Vagina (tissue), 2 donors: ENCODE measurements at regions not wholly inside any gene's neighbourhood (a gene's known extent, or its start where the extent isn't known, plus 50 kb on each side); places are given as distances from the start of the nearest gene placed in this dataset.

Source experiments
- DNase-seq, 2 donors: peaks; one replicate each; pipeline ENCODE4 v3.0.0-alpha.2; 2017; ENCODE audit errors: extremely low spot score in 2 of 2
- H3K27ac ChIP-seq: fragments of 200-600 bp; sonication (generic); one replicate; pipeline ENCODE4 v1.5.1; 2019
- H3K27me3 ChIP-seq: fragments of 200-600 bp; sonication (generic); one replicate; pipeline ENCODE4 v1.5.1; 2019
- H3K36me3 ChIP-seq, 2 donors: fragments of 200-600 bp; sonication (generic); one replicate each; pipeline ENCODE4 v1.5.1; 2017 to 2019
- H3K4me1 ChIP-seq: fragments of 200-600 bp; sonication (generic); one replicate; pipeline ENCODE4 v1.5.1; 2019
- H3K4me3 ChIP-seq, 2 donors: fragments of 200-600 bp; sonication (generic); 1 replicate in 1 of 2; 2 replicates in 1 of 2; pipeline ENCODE4 v1.5.1; 2016 to 2019
- H3K9me3 ChIP-seq: fragments of 200-600 bp; sonication (generic); one replicate; pipeline ENCODE4 v1.5.1; 2019
- POLR2A ChIP-seq, 2 donors: fragments of 450-650 bp; IDR thresholded peaks; one replicate each; pipeline ENCODE4 v1.6.1; 2017; ENCODE audit warnings: antibody characterized with exemption in 2 of 2, mild to moderate bottlenecking in 2 of 2, moderate library complexity in 2 of 2
- POLR2AphosphoS5 ChIP-seq, 2 donors: sonication (generic); formaldehyde crosslinking; IDR thresholded peaks; one replicate each; pipeline ENCODE4 v1.9.0; 2017; ENCODE audit warnings: antibody characterized with exemption in 2 of 2, mild to moderate bottlenecking in 2 of 2, low read depth in 1 of 2; ENCODE audit not compliant: insufficient read depth in 1 of 2
- intact Hi-C: fragments of 100-400 bp; cut with DNase I; formaldehyde crosslinking; loops from one replicate; pipeline ENCODE4 v1.15.1; 2023
- TF ChIP-seq, protein P1 (sequence below), 3 experiments: fragments of 450-650 bp in 2 of 3; fragments of 200-600 bp in 1 of 3; sonication (generic) in 1 of 3; IDR thresholded peaks; one replicate each; pipeline ENCODE4 v1.5.1; 2017 to 2019; ENCODE audit warnings: antibody characterized with exemption in 3 of 3, mild to moderate bottlenecking in 2 of 3, moderate library complexity in 2 of 3

DNA sequence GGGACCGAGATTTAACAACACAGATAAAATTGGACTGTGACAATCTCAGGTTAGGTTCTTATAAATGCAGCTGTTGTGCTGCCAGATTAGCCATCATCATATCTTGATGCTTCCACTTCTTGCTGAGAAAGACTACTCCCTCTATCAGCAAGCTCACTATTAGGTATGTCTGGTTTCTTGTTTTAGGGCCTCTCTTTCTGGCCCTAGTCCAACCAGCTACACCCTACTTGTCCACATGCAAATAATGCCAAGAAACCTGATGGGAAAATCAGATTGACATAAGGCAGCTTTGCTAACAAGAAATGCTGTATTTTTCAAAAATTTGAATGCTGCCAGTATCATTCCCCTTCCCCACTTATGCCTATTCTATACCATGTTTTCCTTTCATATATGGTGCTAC, 296.0 kb downstream of the RMST start:
- H3K9me3 ChIP-seq = no peaks in the 10 kb centered on the region
- no peaks in the 10 kb centered on the region for H3K36me3 ChIP-seq
- TF ChIP-seq, protein P1, sequence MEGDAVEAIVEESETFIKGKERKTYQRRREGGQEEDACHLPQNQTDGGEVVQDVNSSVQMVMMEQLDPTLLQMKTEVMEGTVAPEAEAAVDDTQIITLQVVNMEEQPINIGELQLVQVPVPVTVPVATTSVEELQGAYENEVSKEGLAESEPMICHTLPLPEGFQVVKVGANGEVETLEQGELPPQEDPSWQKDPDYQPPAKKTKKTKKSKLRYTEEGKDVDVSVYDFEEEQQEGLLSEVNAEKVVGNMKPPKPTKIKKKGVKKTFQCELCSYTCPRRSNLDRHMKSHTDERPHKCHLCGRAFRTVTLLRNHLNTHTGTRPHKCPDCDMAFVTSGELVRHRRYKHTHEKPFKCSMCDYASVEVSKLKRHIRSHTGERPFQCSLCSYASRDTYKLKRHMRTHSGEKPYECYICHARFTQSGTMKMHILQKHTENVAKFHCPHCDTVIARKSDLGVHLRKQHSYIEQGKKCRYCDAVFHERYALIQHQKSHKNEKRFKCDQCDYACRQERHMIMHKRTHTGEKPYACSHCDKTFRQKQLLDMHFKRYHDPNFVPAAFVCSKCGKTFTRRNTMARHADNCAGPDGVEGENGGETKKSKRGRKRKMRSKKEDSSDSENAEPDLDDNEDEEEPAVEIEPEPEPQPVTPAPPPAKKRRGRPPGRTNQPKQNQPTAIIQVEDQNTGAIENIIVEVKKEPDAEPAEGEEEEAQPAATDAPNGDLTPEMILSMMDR (IDR thresholded peaks at IDR 0.05) = no peak
- TF ChIP-seq POLR2AphosphoS5 (IDR thresholded peaks at IDR 0.05; ENCODE audit: insufficient read depth in 1 of 2, low read depth in 1 of 2) (no peak), POLR2A (IDR thresholded peaks at IDR 0.05) (no peak)
- no peak for DNase-seq
- H3K27ac ChIP-seq = peak overlapping the region; percentile 67
- intact Hi-C loops = no loop called here
- no peak overlapping the region for H3K4me3 ChIP-seq
- H3K27me3 ChIP-seq = no peaks in the 10 kb centered on the region
- H3K4me1 ChIP-seq = peaks cover 6% of the 10 kb centered on the region

DNA sequence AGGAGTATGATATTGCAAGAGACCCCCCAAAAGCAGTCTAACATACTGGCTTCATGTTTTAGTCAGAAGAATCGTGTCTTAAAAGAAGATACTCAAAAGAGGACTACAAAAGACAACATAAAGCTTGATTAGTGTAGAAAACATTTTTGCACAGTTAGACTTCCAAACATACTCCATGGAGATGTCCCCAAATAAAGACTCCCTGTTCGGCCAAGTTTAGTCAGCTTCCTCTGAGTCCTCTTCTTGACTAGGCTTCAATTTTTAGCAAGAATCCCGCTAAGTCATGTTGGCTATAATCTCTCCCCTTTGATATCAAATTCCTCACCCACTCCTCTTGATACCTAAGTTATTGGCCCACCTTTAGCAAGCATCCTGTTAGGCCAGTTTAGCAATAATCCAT, 298.0 kb downstream of the RMST start:
- TF ChIP-seq POLR2A (IDR thresholded peaks at IDR 0.05) (no peak), POLR2AphosphoS5 (IDR thresholded peaks at IDR 0.05; ENCODE audit: insufficient read depth in 1 of 2, low read depth in 1 of 2) (peak in 1 of 2 donors; percentile 52)
- TF ChIP-seq, protein P1 (IDR thresholded peaks at IDR 0.05) = no peak
- Histone ChIP-seq H3K4me3 (no peak overlapping the region), H3K27me3 (no peaks in the 10 kb centered on the region), H3K9me3 (no peaks in the 10 kb centered on the region), H3K4me1 (peaks cover 6% of the 10 kb centered on the region), H3K27ac (no peak overlapping the region), H3K36me3 (no peaks in the 10 kb centered on the region)
- no peak for DNase-seq
- intact Hi-C loops = no loop called here

DNA sequence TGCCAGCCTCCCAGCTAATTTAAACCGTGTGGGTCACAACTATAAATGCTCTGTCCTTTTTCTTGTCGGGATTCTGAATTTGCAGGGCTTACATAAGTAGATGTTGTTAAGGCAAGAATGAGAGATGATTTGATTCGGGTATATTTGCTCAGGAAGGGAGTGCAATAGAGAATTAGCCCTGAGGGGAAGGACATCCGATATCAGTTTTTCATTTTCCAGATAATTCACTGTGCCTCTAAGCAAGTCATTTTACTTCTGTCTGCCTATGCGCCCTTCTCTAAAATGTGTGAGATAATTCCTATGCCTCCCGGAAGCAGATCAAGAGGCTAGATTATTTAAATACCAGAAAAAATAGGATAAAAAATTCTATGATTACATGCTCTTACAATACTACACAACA, 300.5 kb downstream of the RMST start:
- H3K4me1 ChIP-seq = no peaks in the 10 kb centered on the region
- no peak overlapping the region for H3K4me3 ChIP-seq
- no peaks in the 10 kb centered on the region for H3K9me3 ChIP-seq
- no peak overlapping the region for H3K27ac ChIP-seq
- TF ChIP-seq POLR2A (IDR thresholded peaks at IDR 0.05) (no peak), POLR2AphosphoS5 (IDR thresholded peaks at IDR 0.05; ENCODE audit: insufficient read depth in 1 of 2, low read depth in 1 of 2) (no peak)
- TF ChIP-seq, protein P1 (IDR thresholded peaks at IDR 0.05) = no peak
- H3K27me3 ChIP-seq = no peaks in the 10 kb centered on the region
- no peak for DNase-seq
- no peaks in the 10 kb centered on the region for H3K36me3 ChIP-seq
- intact Hi-C loops = no loop called here

DNA sequence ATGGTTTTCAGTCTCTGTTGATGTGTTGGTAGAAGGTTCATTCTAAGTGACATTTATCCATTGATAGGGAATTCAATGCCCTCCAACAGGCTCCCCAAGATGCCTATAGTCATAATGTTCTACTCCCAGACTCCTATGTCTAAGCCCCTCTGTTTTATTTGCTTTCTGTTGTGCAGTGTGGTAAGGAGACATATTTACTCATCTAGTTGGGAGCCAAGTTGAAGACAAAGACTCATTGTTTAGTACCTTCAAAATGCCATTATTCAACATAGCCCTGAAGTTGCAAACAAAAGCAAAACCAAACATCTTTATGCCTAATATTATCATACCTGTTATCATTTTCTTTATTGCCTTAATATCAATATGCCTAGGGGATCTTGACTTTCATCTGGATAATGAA, 302.1 kb downstream of the RMST start:
- H3K4me3 ChIP-seq = no peak overlapping the region
- H3K9me3 ChIP-seq = no peaks in the 10 kb centered on the region
- no peak for DNase-seq
- H3K27me3 ChIP-seq = no peaks in the 10 kb centered on the region
- H3K4me1 ChIP-seq = no peaks in the 10 kb centered on the region
- no peak for TF ChIP-seq POLR2A (IDR thresholded peaks at IDR 0.05)
- TF ChIP-seq, protein P1 (IDR thresholded peaks at IDR 0.05) = no peak
- no peak for TF ChIP-seq POLR2AphosphoS5 (IDR thresholded peaks at IDR 0.05; ENCODE audit: insufficient read depth in 1 of 2, low read depth in 1 of 2)
- no peaks in the 10 kb centered on the region for H3K36me3 ChIP-seq
- intact Hi-C loops = no loop called here
- H3K27ac ChIP-seq = no peak overlapping the region

DNA sequence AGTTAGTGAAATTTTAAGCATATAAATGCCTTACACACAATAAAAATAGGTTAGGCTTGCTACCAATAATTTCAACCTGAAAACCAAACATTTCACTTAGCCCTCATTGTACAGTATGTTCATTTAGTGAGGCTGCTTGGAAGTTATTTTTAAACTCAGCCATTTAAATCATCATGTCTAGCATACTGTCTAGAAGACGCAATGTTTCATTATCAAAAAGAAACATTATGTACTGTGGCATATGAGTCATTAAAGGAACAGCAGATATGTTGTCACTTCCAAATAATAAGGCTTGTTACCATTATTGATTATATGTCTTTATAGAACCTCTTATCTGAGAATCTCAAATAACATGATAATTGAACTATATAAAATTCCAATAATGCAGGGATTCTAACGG, 304.7 kb downstream of the RMST start:
- TF ChIP-seq, protein P1 (IDR thresholded peaks at IDR 0.05) = no peak
- TF ChIP-seq POLR2A (IDR thresholded peaks at IDR 0.05) (no peak), POLR2AphosphoS5 (IDR thresholded peaks at IDR 0.05; ENCODE audit: insufficient read depth in 1 of 2, low read depth in 1 of 2) (no peak)
- no peak overlapping the region for H3K27ac ChIP-seq

More for the DNA sequence above, 304.7 kb downstream of the RMST start:
- intact Hi-C loops = no loop called here
- Histone ChIP-seq H3K27me3 (no peaks in the 10 kb centered on the region), H3K4me3 (no peak overlapping the region), H3K4me1 (no peaks in the 10 kb centered on the region), H3K9me3 (no peaks in the 10 kb centered on the region), H3K36me3 (no peaks in the 10 kb centered on the region)
- no peak for DNase-seq
